MCF 10A (cell line): ENCODE measurements at regions not wholly inside any gene's neighbourhood (a gene's known extent, or its start where the extent isn't known, plus 50 kb on each side); places are given as distances from the start of the nearest gene placed in this dataset.

ENCODE experiments used
- BruUV-seq: library from RNA; stranded (reverse); fragments of 400-500 nt; replicated peaks from 2 replicates; lab custom pipeline; 2021; lab: Mats Ljungman, UMichigan
- CTCF ChIA-PET: fragments of 300-600 bp; sonication (Branson Sonifier 250); formaldehyde crosslinking; extraction: SDS; loops from one replicate; lab custom pipeline; 2021; ENCODE audit warnings: antibody characterized with exemption, inconsistent platforms; lab: Yijun Ruan, JAX
- POLR2A ChIA-PET: fragments of 300-600, 350-650 bp; sonication (Branson Sonifier 250); formaldehyde crosslinking; extraction: SDS; loops from one replicate; lab custom pipeline; 2020; ENCODE audit warnings: antibody characterized with exemption, inconsistent platforms; lab: Yijun Ruan, JAX
- DNase-seq: peaks from one replicate; pipeline ENCODE4 v3.0.0-alpha.2; 2018; ENCODE audit not compliant: unreplicated experiment
- H3K27ac Mint-ChIP-seq: one replicate; pipeline ENCODE4 v1.8.0; 2022; ENCODE audit warnings: mild to moderate bottlenecking, low read depth, mixed read lengths; ENCODE audit not compliant: unreplicated experiment
- H3K27me3 Mint-ChIP-seq: one replicate; pipeline ENCODE4 v1.8.0; 2022; ENCODE audit warnings: mixed read lengths; ENCODE audit not compliant: insufficient read depth, unreplicated experiment
- H3K36me3 Mint-ChIP-seq: one replicate; pipeline ENCODE4 v1.8.0; 2022; ENCODE audit warnings: mild to moderate bottlenecking, moderate library complexity, mixed read lengths; ENCODE audit not compliant: insufficient read depth, unreplicated experiment
- H3K4me1 Mint-ChIP-seq: one replicate; pipeline ENCODE4 v1.8.0; 2022; ENCODE audit warnings: mixed read lengths; ENCODE audit not compliant: insufficient read depth, unreplicated experiment
- H3K4me3 Mint-ChIP-seq: one replicate; pipeline ENCODE4 v1.8.0; 2022; ENCODE audit warnings: mild to moderate bottlenecking, moderate library complexity, mixed read lengths; ENCODE audit not compliant: unreplicated experiment
- H3K9me3 Mint-ChIP-seq: one replicate; pipeline ENCODE4 v1.8.0; 2022; ENCODE audit warnings: mixed read lengths; ENCODE audit not compliant: unreplicated experiment
- intact Hi-C: fragments of 100-400 bp; cut with micrococcal nuclease; formaldehyde crosslinking; loops from 2 replicates; pipeline ENCODE4 v1.14.1; 2022
- TF ChIP-seq, protein P1 (sequence below): fragments of 200-600 bp; IDR thresholded peaks from one replicate; pipeline ENCODE4 v1.8.0; 2022; ENCODE audit warnings: antibody characterized with exemption, mild to moderate bottlenecking; ENCODE audit not compliant: unreplicated experiment

GRCh38 chr4:141884070-141884469 lies 247.7 kb downstream of the IL15 start:
- ChIA-PET CTCF (no interaction called here), POLR2A (interaction anchor here (0.6 kb wide), 1 partner anchor 748 kb away, joined by 3 read pairs; no protein-coding TSS in a partner anchor)
- TF ChIP-seq, protein P1, sequence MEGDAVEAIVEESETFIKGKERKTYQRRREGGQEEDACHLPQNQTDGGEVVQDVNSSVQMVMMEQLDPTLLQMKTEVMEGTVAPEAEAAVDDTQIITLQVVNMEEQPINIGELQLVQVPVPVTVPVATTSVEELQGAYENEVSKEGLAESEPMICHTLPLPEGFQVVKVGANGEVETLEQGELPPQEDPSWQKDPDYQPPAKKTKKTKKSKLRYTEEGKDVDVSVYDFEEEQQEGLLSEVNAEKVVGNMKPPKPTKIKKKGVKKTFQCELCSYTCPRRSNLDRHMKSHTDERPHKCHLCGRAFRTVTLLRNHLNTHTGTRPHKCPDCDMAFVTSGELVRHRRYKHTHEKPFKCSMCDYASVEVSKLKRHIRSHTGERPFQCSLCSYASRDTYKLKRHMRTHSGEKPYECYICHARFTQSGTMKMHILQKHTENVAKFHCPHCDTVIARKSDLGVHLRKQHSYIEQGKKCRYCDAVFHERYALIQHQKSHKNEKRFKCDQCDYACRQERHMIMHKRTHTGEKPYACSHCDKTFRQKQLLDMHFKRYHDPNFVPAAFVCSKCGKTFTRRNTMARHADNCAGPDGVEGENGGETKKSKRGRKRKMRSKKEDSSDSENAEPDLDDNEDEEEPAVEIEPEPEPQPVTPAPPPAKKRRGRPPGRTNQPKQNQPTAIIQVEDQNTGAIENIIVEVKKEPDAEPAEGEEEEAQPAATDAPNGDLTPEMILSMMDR, result no peak
- Mint-ChIP-seq H3K9me3 (no peaks in the 10 kb centered on the region), H3K27me3 (no peaks in the 10 kb centered on the region), H3K4me1 (peaks cover 4% of the 10 kb centered on the region), H3K27ac (no peak overlapping the region), H3K36me3 (no peaks in the 10 kb centered on the region), H3K4me3 (no peak overlapping the region)
- DNase-seq, result no peak
- no TSS peak for BruUV-seq
- intact Hi-C loops, result no loop called here

DNA sequence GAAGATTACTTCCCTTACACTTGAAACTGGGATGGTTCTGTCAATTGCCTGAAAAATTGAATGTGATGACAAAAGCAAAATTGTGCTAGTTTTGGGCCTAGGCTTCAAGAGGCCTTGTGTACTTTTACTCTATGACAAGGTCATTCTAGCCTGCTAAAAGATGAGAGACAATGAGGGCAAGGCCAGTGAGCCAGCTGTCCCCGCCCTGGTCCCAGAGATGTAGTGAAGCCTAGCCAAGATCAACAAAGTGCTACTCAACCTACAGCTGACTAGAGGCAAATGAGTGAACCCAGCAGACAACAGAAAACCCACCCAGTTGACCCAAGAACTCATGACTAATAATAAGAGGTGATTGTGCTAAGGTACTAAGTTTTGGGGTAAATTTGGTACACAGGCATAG lies 248.7 kb downstream of the IL15 start:
- H3K4me1 Mint-ChIP-seq, result peaks cover 4% of the 10 kb centered on the region
- BruUV-seq, result no TSS peak
- TF ChIP-seq, protein P1, result no peak
- intact Hi-C loops, result no loop called here
- no peaks in the 10 kb centered on the region for H3K9me3 Mint-ChIP-seq
- no peaks in the 10 kb centered on the region for H3K36me3 Mint-ChIP-seq
- ChIA-PET CTCF (no interaction called here), POLR2A (no interaction called here)
- no peak overlapping the region for H3K4me3 Mint-ChIP-seq
- no peak overlapping the region for H3K27ac Mint-ChIP-seq
- H3K27me3 Mint-ChIP-seq, result no peaks in the 10 kb centered on the region
- DNase-seq, result no peak

DNA sequence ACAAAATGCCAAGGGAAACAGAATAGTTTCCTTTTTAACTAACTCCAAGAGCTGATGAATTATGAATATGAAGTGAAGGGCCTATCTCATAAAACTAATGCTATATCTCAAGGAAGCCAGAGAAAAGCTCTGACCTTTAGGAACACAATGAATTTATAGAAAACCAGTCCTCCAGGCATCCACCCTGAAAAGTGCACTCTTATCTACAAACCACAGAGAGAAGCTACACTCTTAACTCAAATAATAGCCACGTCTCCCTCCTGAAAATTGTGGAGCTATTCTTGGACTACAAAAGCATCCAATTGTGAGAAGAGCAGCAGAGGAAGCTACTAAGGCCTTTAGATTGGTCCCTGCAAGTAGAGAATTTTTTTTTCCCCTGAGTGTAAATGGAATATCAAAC lies 253.9 kb downstream of the IL15 start:
- POLR2A ChIA-PET, result no interaction called here
- TF ChIP-seq, protein P1, result no peak
- BruUV-seq, result no TSS peak

GRCh38 chr4:141891260-141892120 lies 255.1 kb downstream of the IL15 start:
- no TSS peak for BruUV-seq
- POLR2A ChIA-PET, result no interaction called here
- H3K36me3 Mint-ChIP-seq, result peaks cover 5% of the 10 kb centered on the region
- no peaks in the 10 kb centered on the region for H3K4me1 Mint-ChIP-seq
- CTCF ChIA-PET, result no interaction called here
- intact Hi-C loops, result no loop called here
- H3K27ac Mint-ChIP-seq, result no peak overlapping the region
- no peak overlapping the region for H3K4me3 Mint-ChIP-seq
- no peaks in the 10 kb centered on the region for H3K9me3 Mint-ChIP-seq
- no peak for DNase-seq
- TF ChIP-seq, protein P1, result no peak
- H3K27me3 Mint-ChIP-seq, result no peaks in the 10 kb centered on the region

More for the DNA sequence above, 253.9 kb downstream of the IL15 start:
- H3K4me1 Mint-ChIP-seq, result no peaks in the 10 kb centered on the region
- no peak for DNase-seq
- H3K27ac Mint-ChIP-seq, result no peak overlapping the region
- CTCF ChIA-PET, result no interaction called here
- H3K36me3 Mint-ChIP-seq, result peaks cover 5% of the 10 kb centered on the region
- intact Hi-C loops, result no loop called here
- H3K9me3 Mint-ChIP-seq, result no peaks in the 10 kb centered on the region
- H3K27me3 Mint-ChIP-seq, result no peaks in the 10 kb centered on the region
- no peak overlapping the region for H3K4me3 Mint-ChIP-seq
